Smooth muscle cell (in vitro differentiated cells): ENCODE measurements at regions not wholly inside any gene's neighbourhood (a gene's known extent, or its start where the extent isn't known, plus 50 kb on each side); places are given as distances from the start of the nearest gene placed in this dataset.

Source experiments
- DNase-seq: peaks from one replicate; lab custom pipeline; 2025; ENCODE audit not compliant: unreplicated experiment; lab: John Stamatoyannopoulos, UW
- H2AFZ ChIP-seq: fragments of 200-600 bp; sonication (generic); 2 replicates; pipeline ENCODE4 v1.6.0; 2016; ENCODE audit warnings: antibody characterized with exemption, low read depth, mild to moderate bottlenecking
- H3F3A ChIP-seq: fragments of 200-600 bp; sonication (generic); 2 replicates; pipeline ENCODE4 v1.6.0; 2017; ENCODE audit warnings: antibody characterized with exemption, low read depth
- H3K27ac ChIP-seq: fragments of 200-600 bp; sonication (generic); 2 replicates; pipeline ENCODE4 v1.5.1; 2016; ENCODE audit warnings: low read depth, mild to moderate bottlenecking
- H3K27me3 ChIP-seq: fragments of 200-600 bp; sonication (generic); 2 replicates; pipeline ENCODE4 v1.6.1; 2016; ENCODE audit warnings: low read depth, mild to moderate bottlenecking
- H3K36me3 ChIP-seq: fragments of 200-600 bp; sonication (generic); 2 replicates; pipeline ENCODE4 v1.5.1; 2016; ENCODE audit warnings: low read depth
- H3K4me1 ChIP-seq: fragments of 200-600 bp; sonication (generic); 2 replicates; pipeline ENCODE4 v1.5.1; 2016; ENCODE audit warnings: low read depth
- H3K4me2 ChIP-seq: fragments of 200-600 bp; sonication (generic); 2 replicates; pipeline ENCODE4 v1.6.0; 2016; ENCODE audit warnings: mild to moderate bottlenecking
- H3K4me3 ChIP-seq: fragments of 200-600 bp; sonication (generic); 2 replicates; pipeline ENCODE4 v1.5.1; 2016; ENCODE audit warnings: mild to moderate bottlenecking
- H3K79me2 ChIP-seq: fragments of 200-600 bp; sonication (generic); 2 replicates; pipeline ENCODE4 v1.6.0; 2016; ENCODE audit warnings: low read depth, mild to moderate bottlenecking
- H3K9ac ChIP-seq: fragments of 200-600 bp; sonication (generic); 2 replicates; pipeline ENCODE4 v1.6.0; 2016; ENCODE audit warnings: low read depth
- H3K9me3 ChIP-seq: fragments of 200-600 bp; sonication (generic); replicated peaks from 2 replicates; pipeline ENCODE4 v1.5.1; 2016; ENCODE audit warnings: low read depth
- H4K20me1 ChIP-seq: fragments of 200-600 bp; sonication (generic); 2 replicates; pipeline ENCODE4 v1.6.0; 2016; ENCODE audit warnings: low read depth
- WGBS: methylation state at CpG from one replicate; pipeline ENCODE4 v1.1.7; 2016; ENCODE audit warnings: low lambda C conversion rate; 5-methylcytosine and 5-hydroxymethylcytosine counted together
- TF ChIP-seq, protein P1 (sequence below): fragments of 200-600 bp; sonication (generic); IDR thresholded peaks from 2 replicates; pipeline ENCODE4 v1.5.1; 2017; ENCODE audit warnings: borderline replicate concordance, mild to moderate bottlenecking, antibody characterized with exemption; ENCODE audit not compliant: insufficient read depth, poor library complexity, severe bottlenecking

DNA sequence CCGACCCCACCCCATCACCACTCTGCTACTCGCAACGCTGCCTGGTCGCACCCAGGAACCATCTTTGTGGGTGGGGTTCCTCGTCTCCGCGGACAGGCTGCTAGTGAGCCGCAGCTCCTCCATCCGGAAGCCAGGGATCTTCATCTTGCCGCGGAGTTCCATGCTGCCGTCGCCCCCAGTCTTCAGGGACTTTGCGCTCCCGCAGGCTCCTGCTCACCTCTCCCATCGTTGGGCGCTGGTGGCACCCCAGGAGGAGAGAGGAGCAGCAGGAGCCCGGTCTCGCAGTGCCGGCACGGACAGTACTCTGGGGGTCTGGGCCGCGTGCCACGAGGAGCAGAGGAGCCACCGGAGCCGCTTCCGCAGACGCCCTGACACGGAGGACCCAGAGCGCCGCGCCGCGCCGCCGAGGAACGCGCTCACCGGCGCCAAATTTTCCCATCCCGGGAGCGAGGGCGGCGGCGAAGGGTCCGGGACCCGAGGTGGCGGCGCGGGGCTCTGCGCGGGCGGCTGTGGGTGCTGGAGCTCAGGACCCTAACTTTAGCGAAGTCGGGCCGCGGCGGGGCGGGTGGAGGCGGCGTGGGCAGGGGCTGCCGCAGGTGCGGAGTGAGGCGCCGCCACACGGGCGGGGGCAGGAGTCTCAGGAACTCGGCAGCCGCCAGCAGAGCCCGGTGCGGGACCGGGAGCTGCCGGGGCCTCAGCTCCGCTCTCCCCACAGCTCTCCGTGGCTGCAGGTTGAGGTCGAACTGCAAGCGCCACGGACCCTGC is 750.1 kb upstream of the SORCS1 start:
- no peaks in the 10 kb centered on the region for H3K36me3 ChIP-seq
- H3K4me1 ChIP-seq, result peaks cover 8% of the 10 kb centered on the region
- no peaks in the 10 kb centered on the region for H4K20me1 ChIP-seq
- WGBS, result 1% methylated on average over 56 of the region's 78 CpGs
- peak overlapping the region; percentile 97 for H3K4me2 ChIP-seq
- H3K79me2 ChIP-seq, result no peaks in the 10 kb centered on the region
- TF ChIP-seq, protein P1, sequence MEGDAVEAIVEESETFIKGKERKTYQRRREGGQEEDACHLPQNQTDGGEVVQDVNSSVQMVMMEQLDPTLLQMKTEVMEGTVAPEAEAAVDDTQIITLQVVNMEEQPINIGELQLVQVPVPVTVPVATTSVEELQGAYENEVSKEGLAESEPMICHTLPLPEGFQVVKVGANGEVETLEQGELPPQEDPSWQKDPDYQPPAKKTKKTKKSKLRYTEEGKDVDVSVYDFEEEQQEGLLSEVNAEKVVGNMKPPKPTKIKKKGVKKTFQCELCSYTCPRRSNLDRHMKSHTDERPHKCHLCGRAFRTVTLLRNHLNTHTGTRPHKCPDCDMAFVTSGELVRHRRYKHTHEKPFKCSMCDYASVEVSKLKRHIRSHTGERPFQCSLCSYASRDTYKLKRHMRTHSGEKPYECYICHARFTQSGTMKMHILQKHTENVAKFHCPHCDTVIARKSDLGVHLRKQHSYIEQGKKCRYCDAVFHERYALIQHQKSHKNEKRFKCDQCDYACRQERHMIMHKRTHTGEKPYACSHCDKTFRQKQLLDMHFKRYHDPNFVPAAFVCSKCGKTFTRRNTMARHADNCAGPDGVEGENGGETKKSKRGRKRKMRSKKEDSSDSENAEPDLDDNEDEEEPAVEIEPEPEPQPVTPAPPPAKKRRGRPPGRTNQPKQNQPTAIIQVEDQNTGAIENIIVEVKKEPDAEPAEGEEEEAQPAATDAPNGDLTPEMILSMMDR, result no peak
- H3K9me3 ChIP-seq, result no peaks in the 10 kb centered on the region
- H3K4me3 ChIP-seq, result peak overlapping the region; percentile 63
- no peaks in the 10 kb centered on the region for H3F3A ChIP-seq
- H2AFZ ChIP-seq, result peak overlapping the region; percentile 90
- H3K9ac ChIP-seq, result no peak overlapping the region
- no peak for DNase-seq
- no peak overlapping the region for H3K27ac ChIP-seq
- H3K27me3 ChIP-seq, result peaks cover 48% of the 10 kb centered on the region

DNA sequence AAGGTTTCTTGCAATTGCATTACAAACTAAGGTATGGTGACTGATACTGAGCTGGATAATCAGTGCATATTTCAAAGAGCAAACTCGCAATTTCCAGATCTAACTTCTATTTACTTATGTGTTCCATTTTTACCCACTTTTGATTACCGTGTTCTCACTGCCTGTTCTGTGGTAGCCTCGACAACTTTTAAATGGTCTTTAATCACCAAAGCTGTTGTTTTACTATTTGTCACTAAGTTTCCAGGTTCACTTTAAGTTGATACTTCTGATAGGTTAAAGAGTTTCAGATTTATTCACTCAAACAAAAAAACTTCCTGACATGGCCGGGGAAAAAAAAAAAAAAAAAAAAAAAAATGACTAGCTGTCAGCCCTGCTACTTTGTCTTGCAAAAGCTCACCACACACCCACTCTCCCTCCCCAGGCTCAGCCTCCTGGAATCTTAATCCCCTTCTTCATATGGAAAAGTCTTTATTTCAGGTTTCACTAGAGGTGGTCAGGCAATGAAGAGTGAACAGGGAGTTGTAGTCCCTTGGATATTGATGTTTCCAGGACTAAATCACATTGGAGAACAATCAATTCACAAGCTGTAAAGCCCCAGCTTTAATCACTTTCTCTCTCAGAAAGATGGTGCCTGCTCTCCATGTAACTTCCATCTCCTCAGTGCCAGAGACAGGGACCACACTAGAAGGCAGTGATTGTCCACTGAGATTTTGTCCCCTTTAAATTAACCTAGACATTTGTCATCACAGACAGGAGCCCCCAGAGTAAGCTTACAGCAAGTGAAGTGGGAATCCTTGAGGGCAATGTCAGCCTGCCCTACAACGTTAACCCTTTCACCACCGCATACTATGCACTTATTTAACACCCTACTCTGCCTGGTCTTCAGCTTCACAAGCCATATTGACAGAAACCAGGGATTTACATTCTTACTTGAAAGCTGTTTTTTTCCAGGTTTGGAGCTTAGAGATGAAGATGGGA is 749.1 kb upstream of the SORCS1 start:
- 26% methylated on average over 6 of the region's 6 CpGs for WGBS
- Histone ChIP-seq H2AFZ (no peak overlapping the region), H3K9me3 (no peaks in the 10 kb centered on the region), H3K4me3 (peak overlapping the region; percentile 63), H3K27me3 (peaks cover 48% of the 10 kb centered on the region), H3K36me3 (no peaks in the 10 kb centered on the region), H3F3A (no peaks in the 10 kb centered on the region), H3K9ac (no peak overlapping the region), H3K79me2 (no peaks in the 10 kb centered on the region), H4K20me1 (no peaks in the 10 kb centered on the region), H3K4me2 (peak overlapping the region; percentile 97), H3K4me1 (peaks cover 8% of the 10 kb centered on the region), H3K27ac (no peak overlapping the region)
- no peak for DNase-seq
- TF ChIP-seq, protein P1, result no peak

DNA sequence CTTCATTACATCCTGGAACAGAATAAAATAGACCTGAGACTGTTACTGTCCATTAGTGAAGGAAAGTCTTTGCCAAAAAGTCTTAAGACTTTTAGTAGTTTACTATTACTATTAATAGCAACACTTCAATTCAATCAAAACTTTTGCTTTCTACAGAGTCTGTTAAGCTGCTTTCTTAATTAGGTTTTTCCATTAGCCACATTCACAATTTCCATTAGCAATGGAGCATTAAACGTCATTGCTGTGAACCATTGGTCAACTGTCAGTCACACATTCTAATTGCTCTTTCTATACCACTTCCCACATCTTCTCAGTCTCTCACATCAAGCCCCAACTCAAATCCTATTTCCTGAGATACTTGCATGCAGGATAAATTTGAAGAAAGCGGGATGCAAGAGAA is 736.6 kb upstream of the SORCS1 start:
- H3K4me2 ChIP-seq, result no peak overlapping the region
- no peaks in the 10 kb centered on the region for H3K9me3 ChIP-seq
- 80% methylated on average over 2 of the region's 2 CpGs for WGBS
- H3K27me3 ChIP-seq, result no peaks in the 10 kb centered on the region
- H3K36me3 ChIP-seq, result no peaks in the 10 kb centered on the region
- H2AFZ ChIP-seq, result no peak overlapping the region
- H3K4me3 ChIP-seq, result no peak overlapping the region
- H3K4me1 ChIP-seq, result peaks cover 6% of the 10 kb centered on the region
- H4K20me1 ChIP-seq, result no peaks in the 10 kb centered on the region
- DNase-seq, result no peak
- no peaks in the 10 kb centered on the region for H3F3A ChIP-seq
- TF ChIP-seq, protein P1, result no peak
- H3K79me2 ChIP-seq, result no peaks in the 10 kb centered on the region
- no peak overlapping the region for H3K27ac ChIP-seq
- no peak overlapping the region for H3K9ac ChIP-seq
